ENCODE measurements at regions not wholly inside any gene's neighbourhood (a gene's known extent, or its start where the extent isn't known, plus 50 kb on each side); places are given as distances from the start of the nearest gene placed in this dataset.
"Not testable (repeated sequence)": the region's sequence is repeated elsewhere in the genome, so short reads cannot be mapped to it uniquely, and the experiment has no call there.

GRCh38 chr14:38000340-38000739 is 207.4 kb upstream of the SSTR1 start:
- DNase-seq = no peak

DNA sequence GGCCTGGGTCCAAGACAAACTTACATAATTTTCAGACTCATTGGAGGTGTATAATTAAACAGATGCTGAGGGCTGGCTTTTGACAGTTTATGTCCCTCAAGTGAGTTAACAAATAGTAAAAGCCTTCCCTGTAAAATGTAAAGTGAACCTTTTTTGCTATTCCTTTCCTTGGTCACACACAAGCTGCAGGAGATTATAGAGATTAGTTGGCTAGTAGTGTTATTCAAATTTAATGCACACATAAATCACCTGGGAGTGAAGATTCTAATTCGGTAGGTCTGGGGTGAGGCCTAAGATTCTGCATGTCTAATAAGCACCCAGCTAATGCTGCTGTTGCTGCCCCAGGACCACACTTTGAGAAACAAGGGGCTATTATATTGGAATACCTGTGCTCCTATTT is 206.2 kb upstream of the SSTR1 start:
- DNase-seq = no peak

GRCh38 chr14:38003746-38004609 is 203.7 kb upstream of the SSTR1 start:
- no peak for DNase-seq

- DNase-seq = no peak
Measured at GRCh38 chr14:38004610-38004879, 203.2 kb upstream of the SSTR1 start.

- not testable (repeated sequence) for DNase-seq
Measured at GRCh38 chr14:38011156-38011555, 196.5 kb upstream of the SSTR1 start.

GRCh38 chr14:38012056-38012455 is 195.6 kb upstream of the SSTR1 start:
- no peak for DNase-seq

DNA sequence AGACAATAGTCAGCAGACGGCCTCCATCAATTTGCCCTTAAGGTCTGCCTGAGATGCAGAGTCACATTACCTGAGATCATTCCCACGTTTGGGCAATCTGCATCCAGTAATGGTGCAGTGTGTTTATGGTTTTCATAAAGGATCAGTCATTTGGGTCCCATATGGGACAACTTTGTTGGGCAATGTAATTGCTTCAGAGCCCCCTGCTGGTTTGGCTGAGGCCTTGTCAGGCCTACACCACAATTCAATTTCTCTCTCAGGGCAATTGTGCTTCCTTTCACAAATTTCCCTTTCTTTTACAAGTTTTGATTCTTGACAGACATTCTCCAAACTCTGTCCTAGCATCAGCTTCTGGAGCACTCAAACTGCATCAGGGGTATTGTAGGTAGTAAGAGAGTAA is 191.2 kb upstream of the SSTR1 start:
- no peak for DNase-seq

GRCh38 chr14:38021861-38022260 is 185.8 kb upstream of the SSTR1 start:
- no peak for DNase-seq

- no peak for DNase-seq
Measured at GRCh38 chr14:38022775-38023174, 184.9 kb upstream of the SSTR1 start.

DNA sequence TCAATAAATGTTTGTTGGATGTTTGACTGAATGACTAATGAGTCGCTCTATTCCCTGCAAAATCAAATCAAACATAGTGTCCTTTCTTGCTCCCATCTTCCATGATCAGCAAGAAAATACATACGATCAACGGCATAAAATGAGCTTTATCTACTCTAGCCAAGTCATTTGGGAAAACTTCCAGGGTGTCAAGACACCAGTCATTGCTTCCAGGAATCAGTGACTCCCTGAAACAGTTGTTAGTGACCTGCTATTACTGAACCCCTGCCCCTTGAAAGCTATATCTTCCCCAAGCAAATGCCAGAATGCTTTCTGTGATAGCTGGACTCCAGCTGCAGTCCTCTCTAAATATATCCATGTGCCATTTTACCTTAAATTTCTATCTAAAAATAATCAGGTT is 169.5 kb upstream of the SSTR1 start:
- no peak for DNase-seq

DNA sequence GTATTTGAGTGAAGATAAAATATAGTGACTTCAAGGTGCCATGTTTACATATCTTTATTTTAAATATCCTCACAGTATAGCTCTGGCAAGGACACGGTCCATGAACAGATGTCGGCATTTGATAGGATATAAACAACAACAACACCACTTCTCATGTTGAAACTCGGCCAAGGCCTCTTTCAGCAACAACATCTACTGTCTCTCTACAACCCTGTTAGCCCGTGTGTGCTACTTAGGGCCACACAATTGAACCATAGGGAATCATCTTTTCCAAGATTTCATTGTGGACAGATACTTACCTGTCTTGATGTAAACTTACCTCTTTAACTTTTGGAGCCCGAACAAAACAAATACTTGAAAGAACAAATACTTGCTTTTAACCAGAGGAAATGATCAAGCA is 168.7 kb upstream of the SSTR1 start:
- DNase-seq = no peak

- DNase-seq = no peak
Measured at GRCh38 chr14:38039496-38039895, 168.2 kb upstream of the SSTR1 start.

DNA sequence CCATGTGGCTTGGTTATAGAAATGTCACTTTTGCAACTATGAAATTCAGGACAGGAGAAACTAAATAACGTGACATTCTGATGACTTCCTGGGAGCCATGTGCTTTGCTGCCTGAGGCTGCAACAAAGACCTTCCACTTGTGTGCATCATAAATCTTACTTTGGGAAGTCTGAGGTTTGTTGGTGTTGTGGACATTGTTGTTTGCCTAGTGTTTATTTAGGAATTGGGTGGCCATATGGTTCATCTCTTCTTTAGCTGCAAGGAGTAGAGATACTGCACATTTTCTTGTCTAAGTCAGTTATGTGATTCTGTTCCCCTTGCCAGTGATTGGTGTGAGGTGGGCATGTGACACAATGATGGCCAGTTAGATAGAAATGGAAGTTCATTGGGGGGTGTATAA is 167.3 kb upstream of the SSTR1 start:
- no peak for DNase-seq

DNA sequence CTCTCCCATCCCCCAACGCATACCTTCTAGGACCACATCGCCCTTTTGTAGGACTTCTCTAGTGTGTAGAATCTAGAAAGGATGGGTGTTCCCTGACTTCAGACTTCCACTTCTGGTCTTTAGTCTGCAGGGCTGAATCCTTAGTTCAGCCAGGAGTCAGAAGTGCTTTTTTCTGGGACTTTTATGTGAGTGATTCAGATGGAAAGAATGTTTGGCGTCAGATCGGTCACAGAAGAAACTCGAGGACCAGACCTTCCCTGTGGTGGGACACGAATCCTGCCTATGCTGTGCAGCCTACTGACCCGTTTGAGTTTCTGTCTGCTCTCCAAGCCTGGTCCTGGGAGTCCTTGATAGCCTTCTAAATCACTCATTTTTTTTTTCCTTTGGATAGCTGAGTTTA is 165.4 kb upstream of the SSTR1 start:
- DNase-seq = peak; percentile 77

- no peak for DNase-seq
Measured at GRCh38 chr14:38044710-38045109, 163.0 kb upstream of the SSTR1 start.

- no peak for DNase-seq
Measured at GRCh38 chr14:38045461-38045860, 162.2 kb upstream of the SSTR1 start.

- no peak for DNase-seq
Measured at GRCh38 chr14:38046160-38046559, 161.5 kb upstream of the SSTR1 start.

GRCh38 chr14:38047195-38047902 is 160.4 kb upstream of the SSTR1 start:
- no peak for DNase-seq

DNA sequence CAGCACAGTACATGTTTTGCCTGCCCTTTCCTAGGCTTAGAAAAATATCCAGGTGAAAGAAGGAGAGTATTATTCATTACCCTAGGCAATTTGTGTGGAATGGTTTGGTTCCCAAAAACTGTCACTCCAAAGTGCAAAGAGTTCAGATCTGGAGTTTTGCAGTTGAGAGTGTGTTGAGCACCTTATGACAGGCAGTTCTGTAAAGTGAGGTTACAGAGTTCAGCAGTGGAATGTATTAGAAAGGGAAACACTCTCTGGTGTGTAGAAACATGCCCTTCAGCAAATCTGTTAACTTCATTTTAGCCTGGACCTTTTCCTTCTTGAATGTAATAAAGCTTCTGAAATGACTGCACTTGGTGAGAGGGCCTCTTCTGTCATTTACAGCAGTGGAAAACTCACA is 154.0 kb upstream of the SSTR1 start:
- DNase-seq = no peak

- DNase-seq = no peak
Measured at GRCh38 chr14:38056270-38056669, 151.4 kb upstream of the SSTR1 start.

DNA sequence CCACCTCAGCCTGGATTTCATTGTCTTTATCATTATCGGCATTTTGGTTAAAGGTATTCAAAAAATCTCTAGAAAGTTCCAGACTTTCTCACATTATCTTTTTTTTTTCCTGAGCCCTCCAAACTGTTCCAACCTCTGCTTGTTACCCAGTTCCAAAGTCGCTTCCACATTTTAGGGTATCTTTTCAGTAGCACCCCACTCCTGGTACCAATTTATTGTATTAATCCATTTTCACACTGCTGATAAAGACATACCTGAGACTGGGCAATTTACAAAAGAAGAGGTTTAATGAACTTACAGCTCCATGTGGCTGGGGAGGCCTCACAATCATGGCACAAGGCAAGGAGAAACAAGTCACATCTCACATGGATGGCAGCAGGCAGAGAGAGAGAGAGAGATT is 145.5 kb upstream of the SSTR1 start:
- DNase-seq = not testable (repeated sequence)

- DNase-seq = no peak
Measured at GRCh38 chr14:38063711-38064320, 143.9 kb upstream of the SSTR1 start.

DNA sequence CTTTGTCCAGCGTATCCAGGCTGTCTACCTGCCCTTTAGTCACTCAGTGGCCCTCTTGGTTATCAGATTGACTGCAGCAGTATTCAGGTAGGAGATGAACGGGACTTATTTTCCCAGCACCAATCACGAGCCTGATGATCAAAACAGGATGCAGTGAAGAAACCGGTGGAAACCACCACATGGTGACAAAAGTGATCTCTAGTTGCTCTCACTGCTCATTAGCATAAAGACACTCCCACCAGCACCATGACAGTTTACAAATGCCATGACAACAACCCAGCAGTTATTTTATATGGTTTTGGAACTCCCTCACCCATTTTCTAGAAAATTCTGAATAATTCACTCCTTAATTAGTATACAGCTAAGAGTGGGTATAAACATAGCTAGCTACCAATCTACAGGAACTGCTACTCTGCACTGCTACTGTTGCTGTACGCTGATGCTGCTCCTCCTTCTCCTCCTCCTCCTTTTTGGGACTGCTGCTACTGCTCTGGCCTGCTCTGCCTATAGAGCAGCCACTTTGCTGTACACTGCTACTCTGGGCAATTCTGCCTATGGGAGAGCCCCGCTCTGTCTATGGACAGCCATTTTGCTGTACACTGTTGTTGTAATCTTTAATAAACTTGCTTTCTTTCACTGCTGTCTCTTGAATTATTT is 142.5 kb upstream of the SSTR1 start:
- DNase-seq = no peak
